H9 (cell line): ENCODE measurements at regions not wholly inside any gene's neighbourhood (a gene's known extent, or its start where the extent isn't known, plus 50 kb on each side); places are given as distances from the start of the nearest gene placed in this dataset.

Source experiments
- DNase-seq: peaks from one replicate; pipeline ENCODE4 v3.0.0-alpha.2; 2017
- H2AFZ ChIP-seq: one replicate; pipeline ENCODE4 v1.6.1; 2013; ENCODE audit warnings: mild to moderate bottlenecking, low read length, control low read depth, moderate library complexity
- H2AK5ac ChIP-seq: 2 replicates; pipeline ENCODE4 v1.6.1; 2013; ENCODE audit warnings: low read length, control low read depth, mixed read lengths; ENCODE audit not compliant: insufficient read length
- H2BK120ac ChIP-seq: one replicate; pipeline ENCODE4 v1.6.1; 2013; ENCODE audit warnings: low read depth, mild to moderate bottlenecking, low read length, control low read depth, inconsistent platforms; ENCODE audit not compliant: poor library complexity, severe bottlenecking
- H2BK12ac ChIP-seq: 2 replicates; pipeline ENCODE4 v1.6.1; 2013; ENCODE audit warnings: low read length, control low read depth, mixed read lengths, low read depth; ENCODE audit not compliant: insufficient read length
- H2BK15ac ChIP-seq: 2 replicates; pipeline ENCODE4 v1.6.1; 2013; ENCODE audit warnings: low read depth, low read length, control low read depth
- H2BK20ac ChIP-seq: one replicate; pipeline ENCODE4 v1.6.1; 2013; ENCODE audit warnings: low read depth, mild to moderate bottlenecking, low read length, control low read depth, inconsistent platforms; ENCODE audit not compliant: poor library complexity, severe bottlenecking
- H2BK5ac ChIP-seq: 2 replicates; pipeline ENCODE4 v1.6.1; 2013; ENCODE audit warnings: low read length, control low read depth, mixed read lengths; ENCODE audit not compliant: insufficient read length
- H3K14ac ChIP-seq: 2 replicates; pipeline ENCODE4 v1.6.1; 2013; ENCODE audit warnings: low read length, control low read depth; ENCODE audit not compliant: insufficient read depth
- H3K18ac ChIP-seq: 2 replicates; pipeline ENCODE4 v1.6.1; 2013; ENCODE audit warnings: low read depth, mild to moderate bottlenecking, mixed read lengths, low read length, control low read depth; ENCODE audit not compliant: insufficient read length
- H3K23ac ChIP-seq: 2 replicates; pipeline ENCODE4 v1.6.1; 2013; ENCODE audit warnings: low read length, control low read depth, mixed read lengths, low read depth; ENCODE audit not compliant: insufficient read length
- H3K23me2 ChIP-seq: 2 replicates; pipeline ENCODE4 v1.6.1; 2013; ENCODE audit warnings: low read depth, mild to moderate bottlenecking, mixed read lengths, low read length, control low read depth; ENCODE audit not compliant: insufficient read length, poor library complexity, severe bottlenecking
- H3K27ac ChIP-seq: 2 replicates; pipeline ENCODE4 v1.5.1; 2013; ENCODE audit warnings: low read length, control low read depth, mixed read lengths, low read depth; ENCODE audit not compliant: insufficient read length
- H3K27me3 ChIP-seq: 2 replicates; pipeline ENCODE4 v1.6.1; 2013; ENCODE audit warnings: low read length, control low read depth, inconsistent platforms; ENCODE audit not compliant: insufficient read depth
- H3K4ac ChIP-seq: 2 replicates; pipeline ENCODE4 v1.6.1; 2013; ENCODE audit warnings: low read depth, mild to moderate bottlenecking, control low read depth, inconsistent platforms, low read length, moderate library complexity
- H3K4me1 ChIP-seq: 2 replicates; pipeline ENCODE4 v1.6.1; 2013; ENCODE audit warnings: low read length, control low read depth, inconsistent platforms; ENCODE audit not compliant: insufficient read depth
- H3K4me2 ChIP-seq: 2 replicates; pipeline ENCODE4 v1.6.1; 2013; ENCODE audit warnings: low read length, control low read depth, mixed read lengths; ENCODE audit not compliant: insufficient read length, insufficient read depth
- H3K56ac ChIP-seq: 2 replicates; pipeline ENCODE4 v1.6.1; 2013; ENCODE audit warnings: low read depth, mild to moderate bottlenecking, mixed read lengths, low read length, control low read depth; ENCODE audit not compliant: insufficient read length
- H3K79me1 ChIP-seq: 2 replicates; pipeline ENCODE4 v1.6.1; 2013; ENCODE audit warnings: low read depth, mild to moderate bottlenecking, moderate library complexity, low read length, control low read depth, inconsistent platforms; ENCODE audit not compliant: insufficient read depth, poor library complexity, severe bottlenecking
- H3K79me2 ChIP-seq: 2 replicates; pipeline ENCODE4 v1.6.1; 2013; ENCODE audit warnings: low read length, control low read depth, inconsistent platforms; ENCODE audit not compliant: insufficient read depth
- H3K9ac ChIP-seq: 2 replicates; pipeline ENCODE4 v1.6.1; 2013; ENCODE audit warnings: low read length, control low read depth, mixed read lengths; ENCODE audit not compliant: insufficient read length; ENCODE audit errors: extremely low read depth
- H3K9me3 ChIP-seq: one replicate; pipeline ENCODE4 v1.6.1; 2013; ENCODE audit warnings: low read depth, low read length, inconsistent platforms; ENCODE audit not compliant: control insufficient read depth
- H3T11ph ChIP-seq: one replicate; pipeline ENCODE4 v1.6.1; 2013; ENCODE audit warnings: mild to moderate bottlenecking, low read length, control low read depth, inconsistent platforms
- H4K20me1 ChIP-seq: one replicate; pipeline ENCODE4 v1.6.1; 2013; ENCODE audit not compliant: control insufficient read depth, insufficient read length, insufficient read depth
- H4K5ac ChIP-seq: 2 replicates; pipeline ENCODE4 v1.6.1; 2013; ENCODE audit warnings: low read depth, mild to moderate bottlenecking, mixed read lengths, low read length, control low read depth; ENCODE audit not compliant: insufficient read length
- H4K8ac ChIP-seq: replicated peaks from 2 replicates; pipeline ENCODE4 v1.6.1; 2013; ENCODE audit warnings: low read length, control low read depth, mixed read lengths, low read depth; ENCODE audit not compliant: insufficient read length
- H4K91ac ChIP-seq: 2 replicates; pipeline ENCODE4 v1.6.1; 2013; ENCODE audit warnings: low read depth, mild to moderate bottlenecking, moderate library complexity, mixed read lengths, low read length, control low read depth; ENCODE audit not compliant: insufficient read length
- H3K27ac Mint-ChIP-seq, 3 experiments: 2 replicates in 2 of 3; 3 replicates in 1 of 3; pipeline ENCODE4 v1.8.0; 2020 to 2021; ENCODE audit warnings: mixed read lengths in 3 of 3, mild to moderate bottlenecking in 1 of 3, moderate library complexity in 1 of 3
- H3K27me3 Mint-ChIP-seq: 2 replicates; pipeline ENCODE4 v1.8.0; 2021; ENCODE audit warnings: low read depth, mild to moderate bottlenecking, moderate library complexity, mixed read lengths
- H3K36me3 Mint-ChIP-seq, 3 experiments: 2 replicates in 2 of 3; 3 replicates in 1 of 3; pipeline ENCODE4 v1.8.0; 2020 to 2021; ENCODE audit warnings: low read depth in 3 of 3, mixed read lengths in 3 of 3; ENCODE audit not compliant: insufficient read depth in 1 of 3
- H3K4me1 Mint-ChIP-seq, 2 experiments: 2 replicates each; pipeline ENCODE4 v1.8.0; 2020; ENCODE audit warnings: mixed read lengths in 2 of 2
- H3K4me3 Mint-ChIP-seq, 2 experiments: 2 replicates in 1 of 2; 3 replicates in 1 of 2; pipeline ENCODE4 v1.8.0; 2020 to 2021; ENCODE audit warnings: mild to moderate bottlenecking in 2 of 2, mixed read lengths in 2 of 2, moderate library complexity in 1 of 2
- H3K9me3 Mint-ChIP-seq, 2 experiments: 2 replicates in 1 of 2; 3 replicates in 1 of 2; pipeline ENCODE4 v1.8.0; 2020; ENCODE audit warnings: mild to moderate bottlenecking in 2 of 2, mixed read lengths in 2 of 2, moderate library complexity in 1 of 2
- CTCF ChIP-seq: fragments of 200-600 bp; sonication (generic); conservative IDR thresholded peaks from 3 replicates; pipeline ENCODE4 v1.8.0; 2021; ENCODE audit warnings: antibody characterized with exemption, mild to moderate bottlenecking
- WGBS: extraction: QIAGEN DNeasy Blood & Tissue Kit; methylation state at CpG from one replicate; pipeline ENCODE4 v1.1.7; 2013; ENCODE audit warnings: missing lambda C conversion rate, low lambda C conversion rate, mixed read lengths; ENCODE audit not compliant: insufficient read length; ENCODE audit errors: extremely low coverage; 5-methylcytosine and 5-hydroxymethylcytosine counted together

- Histone ChIP-seq H3K14ac (no peak overlapping the region), H4K5ac (no peak overlapping the region), H2AK5ac (no peak overlapping the region), H4K91ac (no peak overlapping the region), H3K56ac (no peak overlapping the region), H3K27ac (no peak overlapping the region), H3K79me2 (no peaks in the 10 kb centered on the region), H3T11ph (no peak overlapping the region), H3K23ac (no peak overlapping the region), H2BK5ac (no peak overlapping the region), H2BK120ac (no peak overlapping the region), H4K20me1 (no peaks in the 10 kb centered on the region), H3K79me1 (no peaks in the 10 kb centered on the region), H3K18ac (no peak overlapping the region), H3K27me3 (no peaks in the 10 kb centered on the region), H2BK20ac (no peak overlapping the region), H4K8ac (no peak overlapping the region), H2BK15ac (no peak overlapping the region), H3K9me3 (no peaks in the 10 kb centered on the region), H3K23me2 (no peaks in the 10 kb centered on the region), H3K4me2 (no peak overlapping the region), H2AFZ (no peak overlapping the region), H2BK12ac (no peak overlapping the region), H3K4me1 (no peaks in the 10 kb centered on the region), H3K4ac (no peak overlapping the region), H3K9ac (no peak overlapping the region)
- peaks cover 10 to 11% of the 10 kb centered on the region in 2 experiments for H3K9me3 Mint-ChIP-seq
- no peaks in the 10 kb centered on the region for H3K4me1 Mint-ChIP-seq
- H3K4me3 Mint-ChIP-seq: no peak overlapping the region
- no peak for TF ChIP-seq CTCF
- no peaks in the 10 kb centered on the region for H3K27me3 Mint-ChIP-seq
- DNase-seq: no peak
- no peak overlapping the region for H3K27ac Mint-ChIP-seq
- no CpG with 5 or more reads among the region's 2 CpGs for WGBS
- H3K36me3 Mint-ChIP-seq: peaks cover 0 to 6% (median 0%) of the 10 kb centered on the region in 3 experiments; a peak in 3 of 7 replicates
These were observed 732.5 kb upstream of the AGA start for GRCh38 chr4:178174756-178175155.
